ENCODE measurements at regions not wholly inside any gene's neighbourhood (a gene's known extent, or its start where the extent isn't known, plus 50 kb on each side); places are given as distances from the start of the nearest gene placed in this dataset.

DNA sequence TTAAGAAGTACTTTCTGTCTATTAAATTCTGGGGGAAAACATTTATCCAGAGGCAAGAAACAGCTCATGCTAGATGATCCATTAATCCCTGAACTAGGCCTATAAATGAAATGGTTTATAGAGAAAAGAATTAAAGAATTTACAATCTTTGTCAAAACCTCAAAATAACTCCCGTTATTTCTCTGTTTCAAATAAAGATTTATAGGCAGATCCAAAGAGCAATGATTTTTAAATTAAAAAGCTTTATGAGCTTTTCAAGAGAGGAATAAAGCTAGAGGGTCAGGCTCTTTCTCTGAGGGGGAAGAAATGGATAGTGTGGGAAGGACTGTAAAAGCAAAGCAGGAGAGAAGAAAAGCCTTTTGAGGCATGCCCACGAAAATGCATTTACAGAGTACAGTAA is 82.5 kb upstream of the OGFRL1 start:
- Histone ChIP-seq H3K4me3 (ENCODE audit: low read length) (no peak overlapping the region), H3K9me3 (replicated peaks; ENCODE audit: insufficient read depth, low read length) (no peaks in the 10 kb centered on the region), H3K79me2 (ENCODE audit: low read length) (no peaks in the 10 kb centered on the region), H3K4me1 (ENCODE audit: low read length) (no peaks in the 10 kb centered on the region), H3K27ac (ENCODE audit: low read length) (no peak overlapping the region), H2AFZ (ENCODE audit: low read length) (no peak overlapping the region), H3K9me2 (replicated peaks; ENCODE audit: insufficient read depth, low read length) (0 out of 2 replicates have a peak, but pooled peaks cover 2% of the 10 kb centered on the region), H3K36me3 (replicated peaks; ENCODE audit: insufficient read depth, low read length) (no peaks in the 10 kb centered on the region), H3F3A (ENCODE audit: insufficient read depth, low read length) (no peaks in the 10 kb centered on the region), H3K4me2 (ENCODE audit: low read depth, low read length) (no peak overlapping the region), H3K27me3 (replicated peaks; ENCODE audit: insufficient read depth, low read length) (no peaks in the 10 kb centered on the region), H4K20me1 (ENCODE audit: insufficient read depth, low read length) (no peaks in the 10 kb centered on the region), H3K9ac (ENCODE audit: low read length) (no peak overlapping the region)
- DNase-seq = no peak
- no peak for TF ChIP-seq EZH2phosphoT487 (IDR thresholded peaks at IDR 0.05; ENCODE audit: low read length)
- TF ChIP-seq, protein P1, sequence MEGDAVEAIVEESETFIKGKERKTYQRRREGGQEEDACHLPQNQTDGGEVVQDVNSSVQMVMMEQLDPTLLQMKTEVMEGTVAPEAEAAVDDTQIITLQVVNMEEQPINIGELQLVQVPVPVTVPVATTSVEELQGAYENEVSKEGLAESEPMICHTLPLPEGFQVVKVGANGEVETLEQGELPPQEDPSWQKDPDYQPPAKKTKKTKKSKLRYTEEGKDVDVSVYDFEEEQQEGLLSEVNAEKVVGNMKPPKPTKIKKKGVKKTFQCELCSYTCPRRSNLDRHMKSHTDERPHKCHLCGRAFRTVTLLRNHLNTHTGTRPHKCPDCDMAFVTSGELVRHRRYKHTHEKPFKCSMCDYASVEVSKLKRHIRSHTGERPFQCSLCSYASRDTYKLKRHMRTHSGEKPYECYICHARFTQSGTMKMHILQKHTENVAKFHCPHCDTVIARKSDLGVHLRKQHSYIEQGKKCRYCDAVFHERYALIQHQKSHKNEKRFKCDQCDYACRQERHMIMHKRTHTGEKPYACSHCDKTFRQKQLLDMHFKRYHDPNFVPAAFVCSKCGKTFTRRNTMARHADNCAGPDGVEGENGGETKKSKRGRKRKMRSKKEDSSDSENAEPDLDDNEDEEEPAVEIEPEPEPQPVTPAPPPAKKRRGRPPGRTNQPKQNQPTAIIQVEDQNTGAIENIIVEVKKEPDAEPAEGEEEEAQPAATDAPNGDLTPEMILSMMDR (IDR thresholded peaks at IDR 0.05; ENCODE audit: low read length) = no peak
- TF ChIP-seq EZH2 (optimal IDR thresholded peaks at IDR 0.05; ENCODE audit: low read depth, low read length) = no peak

- Histone ChIP-seq H3K27ac (ENCODE audit: low read length) (no peak overlapping the region), H3K27me3 (replicated peaks; ENCODE audit: insufficient read depth, low read length) (no peaks in the 10 kb centered on the region), H4K20me1 (ENCODE audit: insufficient read depth, low read length) (no peaks in the 10 kb centered on the region), H3F3A (ENCODE audit: insufficient read depth, low read length) (no peaks in the 10 kb centered on the region), H3K79me2 (ENCODE audit: low read length) (no peaks in the 10 kb centered on the region), H3K9ac (ENCODE audit: low read length) (no peak overlapping the region), H2AFZ (ENCODE audit: low read length) (no peak overlapping the region), H3K9me3 (replicated peaks; ENCODE audit: insufficient read depth, low read length) (no peaks in the 10 kb centered on the region), H3K9me2 (replicated peaks; ENCODE audit: insufficient read depth, low read length) (0 out of 2 replicates have a peak, but pooled peaks cover 2% of the 10 kb centered on the region), H3K4me2 (ENCODE audit: low read depth, low read length) (no peak overlapping the region), H3K4me3 (ENCODE audit: low read length) (no peak overlapping the region), H3K4me1 (ENCODE audit: low read length) (no peaks in the 10 kb centered on the region), H3K36me3 (replicated peaks; ENCODE audit: insufficient read depth, low read length) (no peaks in the 10 kb centered on the region)
- TF ChIP-seq EZH2 (optimal IDR thresholded peaks at IDR 0.05; ENCODE audit: low read depth, low read length) = no peak
- no peak for TF ChIP-seq EZH2phosphoT487 (IDR thresholded peaks at IDR 0.05; ENCODE audit: low read length)
- TF ChIP-seq, protein P1 (IDR thresholded peaks at IDR 0.05; ENCODE audit: low read length) = no peak
- no peak for DNase-seq
These were observed 79.4 kb upstream of the OGFRL1 start for GRCh38 chr6:71209206-71209605.

GRCh38 chr6:71209626-71210025 is 79.0 kb upstream of the OGFRL1 start:
- Histone ChIP-seq H3K79me2 (ENCODE audit: low read length) (no peaks in the 10 kb centered on the region), H3K4me1 (ENCODE audit: low read length) (no peaks in the 10 kb centered on the region), H3K27ac (ENCODE audit: low read length) (no peak overlapping the region), H4K20me1 (ENCODE audit: insufficient read depth, low read length) (no peaks in the 10 kb centered on the region), H3K9me3 (replicated peaks; ENCODE audit: insufficient read depth, low read length) (no peaks in the 10 kb centered on the region), H3K27me3 (replicated peaks; ENCODE audit: insufficient read depth, low read length) (no peaks in the 10 kb centered on the region), H2AFZ (ENCODE audit: low read length) (no peak overlapping the region), H3K4me2 (ENCODE audit: low read depth, low read length) (no peak overlapping the region), H3F3A (ENCODE audit: insufficient read depth, low read length) (no peaks in the 10 kb centered on the region), H3K9me2 (replicated peaks; ENCODE audit: insufficient read depth, low read length) (no peaks in the 10 kb centered on the region), H3K36me3 (replicated peaks; ENCODE audit: insufficient read depth, low read length) (no peaks in the 10 kb centered on the region), H3K9ac (ENCODE audit: low read length) (no peak overlapping the region), H3K4me3 (ENCODE audit: low read length) (no peak overlapping the region)
- TF ChIP-seq EZH2 (optimal IDR thresholded peaks at IDR 0.05; ENCODE audit: low read depth, low read length) (no peak), EZH2phosphoT487 (IDR thresholded peaks at IDR 0.05; ENCODE audit: low read length) (no peak)
- TF ChIP-seq, protein P1 (IDR thresholded peaks at IDR 0.05; ENCODE audit: low read length) = no peak
- DNase-seq = no peak

Data from MM.1S (cell line).